Vagina (tissue), 2 donors: ENCODE measurements at regions not wholly inside any gene's neighbourhood (a gene's known extent, or its start where the extent isn't known, plus 50 kb on each side); places are given as distances from the start of the nearest gene placed in this dataset.

ENCODE experiments used
- POLR2A ChIP-seq, 2 donors: fragments of 450-650 bp; IDR thresholded peaks; one replicate each; pipeline ENCODE4 v1.6.1; 2017; ENCODE audit warnings: antibody characterized with exemption in 2 of 2, mild to moderate bottlenecking in 2 of 2, moderate library complexity in 2 of 2
- POLR2AphosphoS5 ChIP-seq, 2 donors: sonication (generic); formaldehyde crosslinking; IDR thresholded peaks; one replicate each; pipeline ENCODE4 v1.9.0; 2017; ENCODE audit warnings: antibody characterized with exemption in 2 of 2, mild to moderate bottlenecking in 2 of 2, low read depth in 1 of 2; ENCODE audit not compliant: insufficient read depth in 1 of 2
- TF ChIP-seq, protein P1 (sequence below), 3 experiments: fragments of 450-650 bp in 2 of 3; fragments of 200-600 bp in 1 of 3; sonication (generic) in 1 of 3; IDR thresholded peaks; one replicate each; pipeline ENCODE4 v1.5.1; 2017 to 2019; ENCODE audit warnings: antibody characterized with exemption in 3 of 3, mild to moderate bottlenecking in 2 of 3, moderate library complexity in 2 of 3

DNA sequence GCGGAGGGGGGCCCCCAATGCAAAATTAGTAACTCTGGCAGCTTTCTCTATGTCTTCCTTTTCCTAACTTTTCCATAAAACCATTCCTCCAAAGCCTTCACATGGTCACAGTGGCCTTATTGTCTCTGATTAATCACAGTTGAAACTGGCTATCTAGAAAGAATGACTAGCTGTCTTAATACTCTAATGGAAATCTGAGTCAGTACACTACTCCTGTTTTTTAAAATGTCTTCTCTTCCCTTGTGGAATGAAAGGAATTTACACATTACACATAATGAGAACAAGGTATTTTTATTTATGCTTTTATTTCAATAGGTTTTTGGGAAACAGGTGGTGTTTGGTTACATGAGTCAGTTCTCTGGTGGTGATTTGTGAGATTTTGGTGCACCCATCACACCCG lies 66.3 kb upstream of the PUDP start:
- TF ChIP-seq POLR2A (IDR thresholded peaks at IDR 0.05) = no peak
- TF ChIP-seq, protein P1, sequence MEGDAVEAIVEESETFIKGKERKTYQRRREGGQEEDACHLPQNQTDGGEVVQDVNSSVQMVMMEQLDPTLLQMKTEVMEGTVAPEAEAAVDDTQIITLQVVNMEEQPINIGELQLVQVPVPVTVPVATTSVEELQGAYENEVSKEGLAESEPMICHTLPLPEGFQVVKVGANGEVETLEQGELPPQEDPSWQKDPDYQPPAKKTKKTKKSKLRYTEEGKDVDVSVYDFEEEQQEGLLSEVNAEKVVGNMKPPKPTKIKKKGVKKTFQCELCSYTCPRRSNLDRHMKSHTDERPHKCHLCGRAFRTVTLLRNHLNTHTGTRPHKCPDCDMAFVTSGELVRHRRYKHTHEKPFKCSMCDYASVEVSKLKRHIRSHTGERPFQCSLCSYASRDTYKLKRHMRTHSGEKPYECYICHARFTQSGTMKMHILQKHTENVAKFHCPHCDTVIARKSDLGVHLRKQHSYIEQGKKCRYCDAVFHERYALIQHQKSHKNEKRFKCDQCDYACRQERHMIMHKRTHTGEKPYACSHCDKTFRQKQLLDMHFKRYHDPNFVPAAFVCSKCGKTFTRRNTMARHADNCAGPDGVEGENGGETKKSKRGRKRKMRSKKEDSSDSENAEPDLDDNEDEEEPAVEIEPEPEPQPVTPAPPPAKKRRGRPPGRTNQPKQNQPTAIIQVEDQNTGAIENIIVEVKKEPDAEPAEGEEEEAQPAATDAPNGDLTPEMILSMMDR (IDR thresholded peaks at IDR 0.05) = no peak
- TF ChIP-seq POLR2AphosphoS5 (IDR thresholded peaks at IDR 0.05; ENCODE audit: insufficient read depth in 1 of 2, low read depth in 1 of 2) = no peak
